Activated T-cell treated with anti-CD3 and anti-CD28 coated beads, Interleukin-2, amount 50 U/mL, for 48 hours (primary cell): ENCODE measurements at regions not wholly inside any gene's neighbourhood (a gene's known extent, or its start where the extent isn't known, plus 50 kb on each side); places are given as distances from the start of the nearest gene placed in this dataset.

Experiments used
- DNase-seq, 2 experiments: peaks; one replicate each; pipeline ENCODE4 v3.0.0-alpha.2; 2020

GRCh38 chr12:107477947-107478610 lies 207.5 kb upstream of the PWP1 start:
- DNase-seq, result no peak

GRCh38 chr12:107478881-107479280 lies 206.7 kb upstream of the PWP1 start:
- no peak for DNase-seq

GRCh38 chr12:107480836-107481608 lies 204.6 kb upstream of the PWP1 start:
- no peak for DNase-seq

GRCh38 chr12:107484230-107484629 lies 201.4 kb upstream of the PWP1 start:
- no peak for DNase-seq

GRCh38 chr12:107484941-107485340 lies 200.7 kb upstream of the PWP1 start:
- no peak for DNase-seq

- no peak for DNase-seq
These were observed 199.9 kb upstream of the PWP1 start for GRCh38 chr12:107485731-107486130.

- no peak for DNase-seq
These were observed 199.3 kb upstream of the PWP1 start for GRCh38 chr12:107486140-107486892.

- DNase-seq, result no peak
These were observed 198.5 kb upstream of the PWP1 start for GRCh38 chr12:107487011-107487680.

GRCh38 chr12:107488666-107489065 lies 196.9 kb upstream of the PWP1 start:
- no peak for DNase-seq

- DNase-seq, result no peak
These were observed 195.6 kb upstream of the PWP1 start for GRCh38 chr12:107490010-107490409.

GRCh38 chr12:107491856-107492255 lies 193.7 kb upstream of the PWP1 start:
- no peak for DNase-seq

- no peak for DNase-seq
These were observed 193.0 kb upstream of the PWP1 start for GRCh38 chr12:107492393-107493134.

- DNase-seq, result no peak
These were observed 192.5 kb upstream of the PWP1 start for GRCh38 chr12:107493135-107493494.

GRCh38 chr12:107493666-107494065 lies 191.9 kb upstream of the PWP1 start:
- no peak for DNase-seq

- DNase-seq, result no peak
These were observed 191.3 kb upstream of the PWP1 start for GRCh38 chr12:107494331-107494730.

- DNase-seq, result no peak
These were observed 190.0 kb upstream of the PWP1 start for GRCh38 chr12:107495604-107496003.

- no peak for DNase-seq
These were observed 188.4 kb upstream of the PWP1 start for GRCh38 chr12:107497231-107497630.

GRCh38 chr12:107500307-107500706 lies 185.3 kb upstream of the PWP1 start:
- no peak for DNase-seq

- no peak for DNase-seq
These were observed 183.9 kb upstream of the PWP1 start for GRCh38 chr12:107501681-107502080.

- DNase-seq, result no peak
These were observed 182.3 kb upstream of the PWP1 start for GRCh38 chr12:107503129-107503855.
